Thyroid gland (tissue), 4 donors: ENCODE measurements at regions not wholly inside any gene's neighbourhood (a gene's known extent, or its start where the extent isn't known, plus 50 kb on each side); places are given as distances from the start of the nearest gene placed in this dataset.

ENCODE experiments used
- CTCF ChIP-seq, 6 experiments: fragments of 200-600 bp in 3 of 6; fragments of 450-650 bp in 3 of 6; sonication (generic) in 3 of 6; IDR thresholded peaks; one replicate each; pipeline ENCODE4 v1.5.1; 2016 to 2019; ENCODE audit warnings: antibody characterized with exemption in 6 of 6, mild to moderate bottlenecking in 2 of 6, inconsistent platforms in 1 of 6, moderate library complexity in 1 of 6
- POLR2A ChIP-seq, 2 donors: fragments of 450-650 bp; IDR thresholded peaks; one replicate each; pipeline ENCODE4 v1.6.1; 2017; ENCODE audit warnings: antibody characterized with exemption in 2 of 2, mild to moderate bottlenecking in 2 of 2, moderate library complexity in 1 of 2

- TF ChIP-seq CTCF (IDR thresholded peaks at IDR 0.05) (no peak), POLR2A (IDR thresholded peaks at IDR 0.05) (no peak)
Measured at GRCh38 chr2:81196933-81197628, 892.5 kb upstream of the LRRTM1 start.
